H1 (cell line): ENCODE measurements at regions not wholly inside any gene's neighbourhood (a gene's known extent, or its start where the extent isn't known, plus 50 kb on each side); places are given as distances from the start of the nearest gene placed in this dataset.

Experiments used
- CTCF ChIA-PET: fragments of 300-600 bp; sonication (Branson Sonifier 250); formaldehyde crosslinking; loops from one replicate; lab custom pipeline; 2021; ENCODE audit not compliant: partially characterized antibody; lab: Charles Lee
- POLR2A ChIA-PET: fragments of 300-600 bp; sonication (Branson Sonifier 250); formaldehyde crosslinking; loops from one replicate; lab custom pipeline; 2021; ENCODE audit warnings: inconsistent platforms; ENCODE audit not compliant: partially characterized antibody; lab: Charles Lee
- DNase-seq, 2 experiments: peaks; one replicate each; pipeline versions ENCODE4 v3.0.0 to v3.0.0-alpha.2; 2010 to 2022; ENCODE audit warnings: low spot score in 2 of 2, low read depth in 1 of 2, mixed read lengths in 1 of 2
- FAIRE-seq: peaks from 2 replicates; lab custom pipeline; 2011; peaks lifted over from hg19 to GRCh38; lab: Jason Lieb, UNC
- H2AFZ ChIP-seq: 2 replicates; pipeline ENCODE4 v1.8.1; 2012; ENCODE audit warnings: low read length, inconsistent platforms
- H2AK5ac ChIP-seq: 2 replicates; pipeline ENCODE4 v1.6.1; 2013; ENCODE audit warnings: low read depth, low read length
- H2BK120ac ChIP-seq: replicated peaks from 2 replicates; pipeline ENCODE3; 2013; ENCODE audit warnings: low read depth, low read length, inconsistent platforms
- H2BK12ac ChIP-seq: 2 replicates; pipeline ENCODE4 v1.6.1; 2013; ENCODE audit warnings: low read depth, low read length
- H2BK15ac ChIP-seq: 2 replicates; pipeline ENCODE4 v1.6.1; 2013; ENCODE audit warnings: low read length
- H2BK20ac ChIP-seq: 2 replicates; pipeline ENCODE4 v1.6.1; 2013; ENCODE audit warnings: low read length
- H2BK5ac ChIP-seq: 2 replicates; pipeline ENCODE4 v1.6.1; 2013; ENCODE audit warnings: low read depth, low read length
- H3K14ac ChIP-seq: 2 replicates; pipeline ENCODE4 v1.6.1; 2013; ENCODE audit warnings: inconsistent platforms; ENCODE audit not compliant: insufficient read length
- H3K18ac ChIP-seq: 2 replicates; pipeline ENCODE4 v1.6.1; 2013; ENCODE audit warnings: low read length; ENCODE audit errors: extremely low read depth
- H3K23ac ChIP-seq: 2 replicates; pipeline ENCODE4 v1.6.1; 2013; ENCODE audit warnings: inconsistent platforms; ENCODE audit not compliant: insufficient read length
- H3K23me2 ChIP-seq: 2 replicates; pipeline ENCODE4 v1.6.1; 2013; ENCODE audit warnings: low read depth, low read length
- H3K27ac ChIP-seq: 2 replicates; pipeline ENCODE4 v1.6.1; 2011; ENCODE audit warnings: low read depth, low read length, inconsistent platforms
- H3K27me3 ChIP-seq, 4 experiments: replicated peaks in 1 of 4; 1 replicate in 1 of 4; 2 replicates in 3 of 4; pipeline versions ENCODE4 v1.6.1 to v1.8.1; 2011 to 2013; ENCODE audit warnings: low read length in 3 of 4, mild to moderate bottlenecking in 3 of 4, inconsistent platforms in 2 of 4, mixed read lengths in 2 of 4, moderate library complexity in 1 of 4; ENCODE audit not compliant: control insufficient read depth in 3 of 4, insufficient read depth in 3 of 4; ENCODE audit errors: extremely low read depth in 1 of 4
- H3K36me3 ChIP-seq, 4 experiments: 2 replicates each; pipeline versions ENCODE4 v1.6.1 to v1.8.1; 2011 to 2013; ENCODE audit warnings: mild to moderate bottlenecking in 4 of 4, low read length in 3 of 4, moderate library complexity in 2 of 4, control low read depth in 1 of 4, inconsistent platforms in 1 of 4; ENCODE audit not compliant: insufficient read depth in 4 of 4, control insufficient read depth in 2 of 4
- H3K4ac ChIP-seq: replicated peaks from 2 replicates; pipeline ENCODE3; 2013; ENCODE audit warnings: low read length, low read depth, mixed read lengths, inconsistent platforms; ENCODE audit not compliant: insufficient read length
- H3K4me1 ChIP-seq, 4 experiments: replicated peaks in 1 of 4; 1 replicate in 1 of 4; 2 replicates in 3 of 4; pipeline versions ENCODE4 v1.6.1 to v1.8.1; 2011 to 2013; ENCODE audit warnings: low read length in 3 of 4, inconsistent platforms in 2 of 4, mixed read lengths in 1 of 4; ENCODE audit not compliant: insufficient read depth in 4 of 4, control insufficient read depth in 3 of 4
- H3K4me2 ChIP-seq, 2 experiments: 2 replicates each; pipeline versions ENCODE4 v1.6.1 to v1.8.1; 2011 to 2013; ENCODE audit warnings: low read depth in 2 of 2, low read length in 2 of 2, control low read depth in 1 of 2, inconsistent platforms in 1 of 2, mild to moderate bottlenecking in 1 of 2; ENCODE audit not compliant: insufficient read depth in 1 of 2
- H3K4me3 ChIP-seq, 4 experiments: fragments of 200-600, 300-600 bp in 1 of 4; sonication (generic), shearing (Covaris generic), sonication (Bioruptor Twin) in 1 of 4; 2 replicates each; pipeline versions ENCODE4 v1.5.1 to v1.8.1; 2011 to 2016; ENCODE audit warnings: low read length in 4 of 4, low read depth in 3 of 4, control low read depth in 2 of 4, inconsistent platforms in 2 of 4, mild to moderate bottlenecking in 2 of 4, mixed read lengths in 1 of 4, moderate library complexity in 1 of 4; ENCODE audit not compliant: insufficient read depth in 2 of 4; ENCODE audit errors: extremely low read depth in 1 of 4
- H3K56ac ChIP-seq: replicated peaks from 2 replicates; pipeline ENCODE3; 2013; ENCODE audit warnings: low read depth, mild to moderate bottlenecking, mixed read lengths, low read length, inconsistent platforms; ENCODE audit not compliant: insufficient read length
- H3K79me1 ChIP-seq: 2 replicates; pipeline ENCODE4 v1.6.1; 2013; ENCODE audit warnings: low read depth, low read length, control low read depth
- H3K79me2 ChIP-seq, 2 experiments: 2 replicates each; pipeline versions ENCODE4 v1.6.1 to v1.8.1; 2012 to 2013; ENCODE audit warnings: low read length in 2 of 2, mild to moderate bottlenecking in 2 of 2, inconsistent platforms in 1 of 2; ENCODE audit not compliant: insufficient read depth in 2 of 2, control insufficient read depth in 1 of 2
- H3K9ac ChIP-seq, 4 experiments: replicated peaks in 1 of 4; 1 replicate in 1 of 4; 2 replicates in 3 of 4; pipeline versions ENCODE4 v1.6.1 to v1.8.1; 2011 to 2013; ENCODE audit warnings: low read depth in 3 of 4, low read length in 3 of 4, control low read depth in 2 of 4, mild to moderate bottlenecking in 2 of 4, moderate library complexity in 2 of 4, inconsistent platforms in 1 of 4; ENCODE audit errors: extremely low read depth in 1 of 4
- H3K9me3 ChIP-seq, 2 experiments: 2 replicates each; pipeline versions ENCODE4 v1.6.1 to v1.8.1; 2012 to 2013; ENCODE audit warnings: mild to moderate bottlenecking in 2 of 2, moderate library complexity in 2 of 2, control low read depth in 1 of 2, inconsistent platforms in 1 of 2, low read depth in 1 of 2, low read length in 1 of 2, mixed read lengths in 1 of 2; ENCODE audit not compliant: insufficient read depth in 2 of 2
- H4K20me1 ChIP-seq, 2 experiments: replicated peaks in 1 of 2; 2 replicates each; pipeline versions ENCODE3 to v1.8.1; 2011 to 2013; ENCODE audit warnings: inconsistent platforms in 2 of 2, low read length in 2 of 2, mild to moderate bottlenecking in 1 of 2; ENCODE audit not compliant: insufficient read depth in 2 of 2, control insufficient read depth in 1 of 2
- H4K5ac ChIP-seq: 2 replicates; pipeline ENCODE4 v1.6.1; 2013; ENCODE audit warnings: low read length, low read depth, mixed read lengths, inconsistent platforms; ENCODE audit not compliant: insufficient read length
- H4K8ac ChIP-seq: 2 replicates; pipeline ENCODE4 v1.8.0; 2013; ENCODE audit warnings: mild to moderate bottlenecking, moderate library complexity, low read length, inconsistent platforms; ENCODE audit not compliant: insufficient read depth; ENCODE audit errors: extremely low read depth
- H4K91ac ChIP-seq: replicated peaks from 2 replicates; pipeline ENCODE3; 2013; ENCODE audit warnings: low read length, mixed read lengths, inconsistent platforms; ENCODE audit not compliant: insufficient read length
- RFX5 ChIP-seq: IDR thresholded peaks from 2 replicates; pipeline ENCODE4 v1.6.1; 2011; ENCODE audit warnings: low read depth, low read length, improper control_type of control experiment, borderline replicate concordance
- SAP30 ChIP-seq: fragments of 300-600 bp; sonication (generic); IDR thresholded peaks from 2 replicates; pipeline ENCODE4 v1.7.1; 2012; ENCODE audit warnings: low read length, moderate library complexity, mild to moderate bottlenecking, inconsistent platforms; ENCODE audit not compliant: insufficient read depth, insufficient replicate concordance
- TF ChIP-seq, protein P1 (sequence below): IDR thresholded peaks from 2 replicates; pipeline ENCODE4 v1.6.1; 2011; ENCODE audit warnings: low read length, improper control_type of control experiment

DNA sequence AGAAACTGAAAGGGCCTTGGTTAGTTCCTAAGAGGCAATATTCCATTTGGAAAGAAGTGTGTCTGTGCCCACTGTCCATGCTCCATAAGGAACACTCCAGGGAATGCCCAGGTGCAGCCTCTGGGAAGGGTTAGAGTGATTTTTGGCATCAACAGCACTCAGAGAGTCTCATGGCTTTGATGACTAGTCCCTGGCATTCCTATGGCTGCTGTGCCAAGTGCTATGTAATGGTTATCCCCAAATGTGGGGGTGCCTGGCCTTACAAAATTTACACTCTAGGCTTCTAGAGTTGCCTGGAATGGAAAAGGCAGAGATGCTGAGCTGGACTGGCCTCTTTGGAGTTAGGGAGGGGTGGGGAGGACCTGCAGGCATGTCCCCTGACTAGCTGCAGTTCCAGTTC, 75.0 kb upstream of the BCAR3 start:
- CTCF ChIA-PET, result interaction anchor here (1.1 to 1.4 kb wide), 2 partner anchors 10 to 57 kb away, joined by 4 to 6 read pairs; no protein-coding TSS in a partner anchor
- H3K79me2 ChIP-seq, result no peaks in the 10 kb centered on the region
- TF ChIP-seq RFX5, result no peak
- TF ChIP-seq, protein P1, sequence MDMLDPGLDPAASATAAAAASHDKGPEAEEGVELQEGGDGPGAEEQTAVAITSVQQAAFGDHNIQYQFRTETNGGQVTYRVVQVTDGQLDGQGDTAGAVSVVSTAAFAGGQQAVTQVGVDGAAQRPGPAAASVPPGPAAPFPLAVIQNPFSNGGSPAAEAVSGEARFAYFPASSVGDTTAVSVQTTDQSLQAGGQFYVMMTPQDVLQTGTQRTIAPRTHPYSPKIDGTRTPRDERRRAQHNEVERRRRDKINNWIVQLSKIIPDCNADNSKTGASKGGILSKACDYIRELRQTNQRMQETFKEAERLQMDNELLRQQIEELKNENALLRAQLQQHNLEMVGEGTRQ, result no peak
- TF ChIP-seq SAP30, result no peak

More for the DNA sequence above, 75.0 kb upstream of the BCAR3 start:
- Histone ChIP-seq H3K23ac (no peak overlapping the region), H2BK5ac (no peak overlapping the region), H2AK5ac (no peak overlapping the region), H2BK15ac (no peak overlapping the region), H3K4me3 (no peak overlapping the region), H3K9ac (no peak overlapping the region), H4K20me1 (no peaks in the 10 kb centered on the region), H3K4me2 (no peak overlapping the region), H2AFZ (no peak overlapping the region), H3K23me2 (no peaks in the 10 kb centered on the region; the same call in 1 of the 2 replicates), H3K36me3 (no peaks in the 10 kb centered on the region; a peak in 1 of 8 replicates), H3K27me3 (no peaks in the 10 kb centered on the region), H3K9me3 (no peaks in the 10 kb centered on the region), H3K27ac (no peak overlapping the region), H4K91ac (no peak overlapping the region), H2BK20ac (no peak overlapping the region), H2BK12ac (no peak overlapping the region), H4K5ac (no peak overlapping the region), H2BK120ac (no peak overlapping the region), H3K18ac (no peak overlapping the region), H3K4me1 (0 out of 7 replicates have a peak, but pooled peaks cover 0 to 2% (median 0%) of the 10 kb centered on the region in 4 experiments), H3K56ac (no peak overlapping the region), H3K4ac (no peak overlapping the region), H3K14ac (no peak overlapping the region), H4K8ac (no peak overlapping the region), H3K79me1 (no peaks in the 10 kb centered on the region)
- FAIRE-seq, result no peak
- no peak for DNase-seq
- POLR2A ChIA-PET, result interaction anchor here (0.9 kb wide), 1 partner anchor 121 kb away, joined by 4 read pairs; no protein-coding TSS in a partner anchor
